Endothelial cell (in vitro differentiated cells): ENCODE measurements at regions not wholly inside any gene's neighbourhood (a gene's known extent, or its start where the extent isn't known, plus 50 kb on each side); places are given as distances from the start of the nearest gene placed in this dataset.

Experiments used
- DNase-seq: peaks from one replicate; pipeline ENCODE4 v3.0.0; 2021; ENCODE audit warnings: low spot score
- H3K27ac Mint-ChIP-seq: one replicate; pipeline ENCODE4 v1.8.0; 2021; ENCODE audit warnings: mixed read lengths, inconsistent platforms; ENCODE audit not compliant: unreplicated experiment
- H3K27me3 Mint-ChIP-seq: one replicate; pipeline ENCODE4 v1.8.0; 2021; ENCODE audit warnings: mild to moderate bottlenecking, moderate library complexity, mixed read lengths, inconsistent platforms; ENCODE audit not compliant: unreplicated experiment
- H3K36me3 Mint-ChIP-seq: one replicate; pipeline ENCODE4 v1.8.0; 2021; ENCODE audit warnings: mild to moderate bottlenecking, low read depth, mixed read lengths, inconsistent platforms; ENCODE audit not compliant: unreplicated experiment
- H3K4me1 Mint-ChIP-seq: one replicate; pipeline ENCODE4 v1.8.0; 2021; ENCODE audit warnings: mild to moderate bottlenecking, mixed read lengths, inconsistent platforms; ENCODE audit not compliant: unreplicated experiment
- H3K4me3 Mint-ChIP-seq: one replicate; pipeline ENCODE4 v1.8.0; 2021; ENCODE audit warnings: mild to moderate bottlenecking, mixed read lengths, inconsistent platforms; ENCODE audit not compliant: unreplicated experiment
- H3K9me3 Mint-ChIP-seq: one replicate; pipeline ENCODE4 v1.8.0; 2021; ENCODE audit warnings: mixed read lengths, inconsistent platforms; ENCODE audit not compliant: unreplicated experiment
- CTCF ChIP-seq: fragments of 200-600 bp; sonication (generic); IDR thresholded peaks from one replicate; pipeline ENCODE4 v1.5.0; 2021; ENCODE audit warnings: antibody characterized with exemption; ENCODE audit not compliant: unreplicated experiment

GRCh38 chr5:64110222-64110621, 55.4 kb upstream of the RNF180 start:
- Mint-ChIP-seq H3K9me3 (no peaks in the 10 kb centered on the region), H3K36me3 (no peaks in the 10 kb centered on the region), H3K4me3 (no peak overlapping the region), H3K27ac (no peak overlapping the region), H3K27me3 (no peaks in the 10 kb centered on the region), H3K4me1 (no peaks in the 10 kb centered on the region)
- no peak for TF ChIP-seq CTCF
- DNase-seq = no peak

GRCh38 chr5:64108674-64109073, 57.0 kb upstream of the RNF180 start:
- H3K36me3 Mint-ChIP-seq = no peaks in the 10 kb centered on the region
- no peak overlapping the region for H3K4me3 Mint-ChIP-seq
- H3K27ac Mint-ChIP-seq = no peak overlapping the region
- H3K27me3 Mint-ChIP-seq = no peaks in the 10 kb centered on the region
- H3K4me1 Mint-ChIP-seq = no peaks in the 10 kb centered on the region
- no peak for TF ChIP-seq CTCF
- no peaks in the 10 kb centered on the region for H3K9me3 Mint-ChIP-seq
- DNase-seq = no peak

DNA sequence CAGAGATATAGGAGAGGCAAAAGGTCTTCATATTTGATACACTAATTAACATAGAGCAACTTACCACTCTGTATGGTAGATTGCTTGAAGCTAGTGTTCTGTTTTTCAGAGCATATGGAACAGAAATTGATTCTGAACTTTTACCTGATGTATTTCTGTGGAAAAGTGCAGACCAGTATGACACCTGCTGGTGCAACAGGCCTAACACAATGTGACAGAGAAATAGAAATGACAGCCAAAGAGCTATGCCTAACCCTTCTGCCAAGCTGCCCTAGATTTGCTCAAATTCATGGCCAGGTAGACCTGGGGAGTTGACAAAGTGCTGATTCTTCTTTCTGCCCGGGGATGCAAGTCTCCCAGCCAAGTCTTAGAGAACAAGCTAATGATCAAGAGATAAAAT, 65.4 kb upstream of the RNF180 start:
- no peak for DNase-seq
- no peaks in the 10 kb centered on the region for H3K4me1 Mint-ChIP-seq
- TF ChIP-seq CTCF = no peak

GRCh38 chr5:64096771-64097170, 68.9 kb upstream of the RNF180 start:
- Mint-ChIP-seq H3K4me3 (no peak overlapping the region), H3K27ac (no peak overlapping the region), H3K36me3 (no peaks in the 10 kb centered on the region), H3K9me3 (no peaks in the 10 kb centered on the region), H3K4me1 (no peaks in the 10 kb centered on the region), H3K27me3 (no peaks in the 10 kb centered on the region)
- TF ChIP-seq CTCF = no peak
- DNase-seq = no peak

More for the DNA sequence above, 65.4 kb upstream of the RNF180 start:
- Mint-ChIP-seq H3K9me3 (no peaks in the 10 kb centered on the region), H3K27ac (no peak overlapping the region), H3K27me3 (no peaks in the 10 kb centered on the region), H3K4me3 (no peak overlapping the region), H3K36me3 (no peaks in the 10 kb centered on the region)

GRCh38 chr5:64077589-64077988, 88.1 kb upstream of the RNF180 start:
- Mint-ChIP-seq H3K36me3 (no peaks in the 10 kb centered on the region), H3K4me1 (no peaks in the 10 kb centered on the region), H3K27me3 (no peaks in the 10 kb centered on the region), H3K4me3 (no peak overlapping the region), H3K27ac (no peak overlapping the region), H3K9me3 (no peaks in the 10 kb centered on the region)
- TF ChIP-seq CTCF = no peak
- no peak for DNase-seq
